OCI-LY3 (cell line): ENCODE measurements at regions not wholly inside any gene's neighbourhood (a gene's known extent, or its start where the extent isn't known, plus 50 kb on each side); places are given as distances from the start of the nearest gene placed in this dataset.

Experiments used
- CTCF ChIP-seq: fragments of 200-600, 300-600 bp; sonication (generic); IDR thresholded peaks from 2 replicates; pipeline ENCODE4 v1.5.1; 2014; ENCODE audit warnings: antibody characterized with exemption, low read length, low read depth
- EZH2phosphoT487 ChIP-seq: fragments of 200-600 bp; shearing (Covaris generic); IDR thresholded peaks from 2 replicates; pipeline ENCODE4 v1.6.1; 2018; ENCODE audit warnings: antibody characterized with exemption, mixed run types, low read depth

- no peak for TF ChIP-seq CTCF
- TF ChIP-seq EZH2phosphoT487: no peak
These were observed 134.0 kb upstream of the TBL1XR1 start for GRCh38 chr3:177331203-177331835.
